GM23338 (cell line): ENCODE measurements at regions not wholly inside any gene's neighbourhood (a gene's known extent, or its start where the extent isn't known, plus 50 kb on each side); places are given as distances from the start of the nearest gene placed in this dataset.
A peak's percentile ranks its signal among the peaks of the same experiment; 100 is the strongest.

ENCODE experiments used
- ATAC-seq: fragments of 200-7000 bp; cut with Tn5 transposase; 3 replicates; pipeline ENCODE4 v1.9.1; 2020
- DNase-seq: peaks from one replicate; pipeline ENCODE4 v3.0.0-alpha.2; 2015; ENCODE audit warnings: low spot score
- H2AFZ ChIP-seq: fragments of 200-600 bp; sonication (generic); 2 replicates; pipeline ENCODE4 v1.8.0; 2016; ENCODE audit warnings: antibody characterized with exemption, mild to moderate bottlenecking, moderate library complexity
- H3F3A ChIP-seq: fragments of 200-600 bp; sonication (generic); replicated peaks from 2 replicates; pipeline ENCODE4 v1.8.0; 2017; ENCODE audit warnings: antibody characterized with exemption, mixed run types, low read depth
- H3K27ac ChIP-seq: fragments of 200-600 bp; sonication (generic); 2 replicates; pipeline ENCODE4 v1.6.1; 2016; ENCODE audit warnings: low read depth
- H3K27me3 ChIP-seq: fragments of 200-600 bp; sonication (generic); 2 replicates; pipeline ENCODE4 v1.8.0; 2016; ENCODE audit warnings: mild to moderate bottlenecking, mixed run types, moderate library complexity; ENCODE audit not compliant: insufficient read depth
- H3K36me3 ChIP-seq: fragments of 200-600 bp; sonication (generic); 2 replicates; pipeline ENCODE4 v1.8.0; 2016; ENCODE audit warnings: mild to moderate bottlenecking; ENCODE audit not compliant: insufficient read depth
- H3K4me1 ChIP-seq: fragments of 200-600 bp; sonication (generic); 2 replicates; pipeline ENCODE4 v1.8.0; 2016; ENCODE audit warnings: mild to moderate bottlenecking, moderate library complexity; ENCODE audit not compliant: insufficient read depth
- H3K4me2 ChIP-seq: fragments of 200-600 bp; sonication (generic); 2 replicates; pipeline ENCODE4 v1.7.1; 2017; ENCODE audit warnings: mixed run types
- H3K4me3 ChIP-seq: fragments of 200-600 bp; sonication (generic); 2 replicates; pipeline ENCODE4 v1.6.1; 2016; ENCODE audit warnings: mixed run types
- H3K79me2 ChIP-seq: fragments of 200-600 bp; sonication (generic); replicated peaks from 2 replicates; pipeline ENCODE4 v1.8.0; 2017; ENCODE audit warnings: mild to moderate bottlenecking; ENCODE audit not compliant: insufficient read depth
- H3K9me2 ChIP-seq: fragments of 200-600 bp; sonication (generic); 2 replicates; pipeline ENCODE4 v1.8.0; 2017; ENCODE audit not compliant: insufficient read depth
- H4K20me1 ChIP-seq: fragments of 200-600 bp; sonication (generic); replicated peaks from 2 replicates; pipeline ENCODE4 v1.8.0; 2017; ENCODE audit warnings: mild to moderate bottlenecking; ENCODE audit not compliant: insufficient read depth
- H3K27ac Mint-ChIP-seq: 2 replicates; pipeline ENCODE4 v1.8.0; 2020; ENCODE audit warnings: inconsistent platforms, mild to moderate bottlenecking, moderate library complexity, mixed read lengths
- H3K27me3 Mint-ChIP-seq: 3 replicates; pipeline ENCODE4 v1.8.0; 2022; ENCODE audit warnings: low read depth, mild to moderate bottlenecking, moderate library complexity, mixed read lengths, inconsistent platforms; ENCODE audit not compliant: insufficient read depth, poor library complexity
- H3K36me3 Mint-ChIP-seq: 3 replicates; pipeline ENCODE4 v1.8.0; 2021; ENCODE audit warnings: low read depth, mild to moderate bottlenecking, inconsistent platforms, moderate library complexity, mixed read lengths
- H3K4me1 Mint-ChIP-seq: 3 replicates; pipeline ENCODE4 v1.8.0; 2020; ENCODE audit warnings: mild to moderate bottlenecking, inconsistent platforms, mixed read lengths
- H3K4me3 Mint-ChIP-seq: 3 replicates; pipeline ENCODE4 v1.8.0; 2021; ENCODE audit warnings: moderate library complexity, mild to moderate bottlenecking, inconsistent platforms, mixed read lengths
- H3K9me3 Mint-ChIP-seq: 3 replicates; pipeline ENCODE4 v1.8.0; 2020; ENCODE audit warnings: moderate library complexity, mild to moderate bottlenecking, inconsistent platforms, mixed read lengths
- CTCF ChIP-seq, 2 experiments: fragments of 200-600 bp in 1 of 2; sonication (generic) in 1 of 2; conservative IDR thresholded peaks; 2 replicates each; pipeline versions ENCODE4 v1.5.1 to v1.6.1; 2016 to 2017; ENCODE audit warnings: antibody characterized with exemption in 2 of 2, low read depth in 2 of 2, mild to moderate bottlenecking in 2 of 2, moderate library complexity in 1 of 2
- ETS1 ChIP-seq: IDR thresholded peaks from 2 replicates; pipeline ENCODE4 v1.6.1; 2016; ENCODE audit warnings: antibody characterized with exemption
- EZH2 ChIP-seq: fragments of 200-600 bp; sonication (generic); IDR thresholded peaks from one replicate; pipeline ENCODE4 v1.8.0; 2017; ENCODE audit warnings: antibody characterized with exemption, mild to moderate bottlenecking, low read depth; ENCODE audit not compliant: unreplicated experiment
- EZH2phosphoT487 ChIP-seq: fragments of 200-600 bp; sonication (generic); IDR thresholded peaks from one replicate; pipeline ENCODE4 v1.8.1; 2018; ENCODE audit warnings: antibody characterized with exemption; ENCODE audit not compliant: unreplicated experiment
- JUNB ChIP-seq: IDR thresholded peaks from one replicate; pipeline ENCODE4 v1.6.1; 2016; ENCODE audit warnings: antibody characterized with exemption; ENCODE audit not compliant: unreplicated experiment
- NANOG ChIP-seq: IDR thresholded peaks from 2 replicates; pipeline ENCODE4 v1.6.1; 2016; ENCODE audit warnings: antibody characterized with exemption, borderline replicate concordance
- POLR2AphosphoS5 ChIP-seq: IDR thresholded peaks from 2 replicates; pipeline ENCODE4 v1.6.1; 2016; ENCODE audit warnings: antibody characterized with exemption, low read depth
- STAT1 ChIP-seq: IDR thresholded peaks from one replicate; pipeline ENCODE4 v1.6.1; 2016; ENCODE audit warnings: antibody characterized with exemption; ENCODE audit not compliant: unreplicated experiment
- ZNF114 ChIP-seq: fragments of 250-450 bp; sonication (Bioruptor Pico); IDR thresholded peaks from 2 replicates; pipeline ENCODE4 v1.5.0; 2020; ENCODE audit warnings: mild to moderate bottlenecking, moderate library complexity
- ZNF331 ChIP-seq: fragments of 250-450 bp; sonication (Bioruptor Pico); IDR thresholded peaks from 2 replicates; pipeline ENCODE4 v1.5.0; 2020; ENCODE audit warnings: low read depth, mild to moderate bottlenecking, moderate library complexity
- TF ChIP-seq, protein P1 (sequence below): IDR thresholded peaks from one replicate; pipeline ENCODE4 v1.6.1; 2018; ENCODE audit warnings: antibody characterized with exemption; ENCODE audit not compliant: unreplicated experiment

DNA sequence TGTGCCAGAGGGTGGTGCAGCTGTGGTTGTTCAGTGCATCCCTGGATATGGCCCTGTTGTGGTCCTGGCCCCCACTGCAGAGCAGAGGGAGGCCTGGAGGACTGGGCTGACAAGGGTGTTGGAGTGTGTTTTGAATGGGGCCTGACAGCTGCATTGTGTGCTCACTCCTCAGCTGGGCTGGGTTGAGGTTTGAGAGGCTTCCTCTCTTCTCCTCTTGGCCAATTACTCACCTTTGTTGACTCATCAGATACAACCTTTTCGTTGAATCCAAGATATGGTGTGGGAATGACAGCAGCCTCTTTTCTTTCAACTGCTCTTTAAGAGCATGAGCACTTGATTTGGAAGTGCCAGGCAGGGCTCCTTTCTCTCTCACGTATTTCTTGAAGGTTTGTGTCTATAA is 228.5 kb upstream of the COBL start:
- no peak overlapping the region for H2AFZ ChIP-seq

GRCh38 chr7:51543801-51544553 is 227.4 kb upstream of the COBL start:
- no peaks in the 10 kb centered on the region for H3F3A ChIP-seq
- ATAC-seq: no peak
- no peak overlapping the region for H3K4me3 Mint-ChIP-seq
- no peak for DNase-seq
- H3K79me2 ChIP-seq: no peaks in the 10 kb centered on the region
- no peaks in the 10 kb centered on the region for H3K36me3 Mint-ChIP-seq
- no peaks in the 10 kb centered on the region for H3K4me1 ChIP-seq
- peaks cover 3% of the 10 kb centered on the region for H3K27me3 Mint-ChIP-seq
- no peaks in the 10 kb centered on the region for H3K4me1 Mint-ChIP-seq
- H3K4me3 ChIP-seq: no peak overlapping the region
- no peak overlapping the region for H3K4me2 ChIP-seq
- H4K20me1 ChIP-seq: no peaks in the 10 kb centered on the region
- H3K27me3 ChIP-seq: no peaks in the 10 kb centered on the region
- no peaks in the 10 kb centered on the region for H3K36me3 ChIP-seq
- H3K9me2 ChIP-seq: peaks cover 8% of the 10 kb centered on the region
- no peak overlapping the region for H3K27ac ChIP-seq
- peak overlapping the region; percentile 56; the same call in 1 of the 2 replicates for H2AFZ ChIP-seq
- peaks cover 7% of the 10 kb centered on the region; the same call in 2 of the 3 replicates for H3K9me3 Mint-ChIP-seq
- H3K27ac Mint-ChIP-seq: no peak overlapping the region
- TF ChIP-seq EZH2 (no peak), STAT1 (no peak), ZNF331 (CRISPR knock-in tag) (no peak), EZH2phosphoT487 (no peak), POLR2AphosphoS5 (no peak), CTCF (conservative IDR thresholded peaks at IDR 0.05; ENCODE audit: low read depth in 2 of 2) (no peak), ZNF114 (CRISPR knock-in tag) (no peak)
- TF ChIP-seq, protein P1, sequence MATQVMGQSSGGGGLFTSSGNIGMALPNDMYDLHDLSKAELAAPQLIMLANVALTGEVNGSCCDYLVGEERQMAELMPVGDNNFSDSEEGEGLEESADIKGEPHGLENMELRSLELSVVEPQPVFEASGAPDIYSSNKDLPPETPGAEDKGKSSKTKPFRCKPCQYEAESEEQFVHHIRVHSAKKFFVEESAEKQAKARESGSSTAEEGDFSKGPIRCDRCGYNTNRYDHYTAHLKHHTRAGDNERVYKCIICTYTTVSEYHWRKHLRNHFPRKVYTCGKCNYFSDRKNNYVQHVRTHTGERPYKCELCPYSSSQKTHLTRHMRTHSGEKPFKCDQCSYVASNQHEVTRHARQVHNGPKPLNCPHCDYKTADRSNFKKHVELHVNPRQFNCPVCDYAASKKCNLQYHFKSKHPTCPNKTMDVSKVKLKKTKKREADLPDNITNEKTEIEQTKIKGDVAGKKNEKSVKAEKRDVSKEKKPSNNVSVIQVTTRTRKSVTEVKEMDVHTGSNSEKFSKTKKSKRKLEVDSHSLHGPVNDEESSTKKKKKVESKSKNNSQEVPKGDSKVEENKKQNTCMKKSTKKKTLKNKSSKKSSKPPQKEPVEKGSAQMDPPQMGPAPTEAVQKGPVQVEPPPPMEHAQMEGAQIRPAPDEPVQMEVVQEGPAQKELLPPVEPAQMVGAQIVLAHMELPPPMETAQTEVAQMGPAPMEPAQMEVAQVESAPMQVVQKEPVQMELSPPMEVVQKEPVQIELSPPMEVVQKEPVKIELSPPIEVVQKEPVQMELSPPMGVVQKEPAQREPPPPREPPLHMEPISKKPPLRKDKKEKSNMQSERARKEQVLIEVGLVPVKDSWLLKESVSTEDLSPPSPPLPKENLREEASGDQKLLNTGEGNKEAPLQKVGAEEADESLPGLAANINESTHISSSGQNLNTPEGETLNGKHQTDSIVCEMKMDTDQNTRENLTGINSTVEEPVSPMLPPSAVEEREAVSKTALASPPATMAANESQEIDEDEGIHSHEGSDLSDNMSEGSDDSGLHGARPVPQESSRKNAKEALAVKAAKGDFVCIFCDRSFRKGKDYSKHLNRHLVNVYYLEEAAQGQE: no peak

More for the DNA sequence above, 228.5 kb upstream of the COBL start:
- no peaks in the 10 kb centered on the region for H3K36me3 ChIP-seq
- no peaks in the 10 kb centered on the region for H3F3A ChIP-seq
- Mint-ChIP-seq H3K4me1 (no peaks in the 10 kb centered on the region), H3K36me3 (no peaks in the 10 kb centered on the region), H3K4me3 (no peak overlapping the region), H3K27ac (no peak overlapping the region), H3K9me3 (peaks cover 7% of the 10 kb centered on the region), H3K27me3 (peaks cover 3% of the 10 kb centered on the region)
- DNase-seq (no peak), ATAC-seq (no peak)
- H3K27ac ChIP-seq: no peak overlapping the region
- no peak overlapping the region for H3K4me2 ChIP-seq
- no peak for TF ChIP-seq ETS1
- no peak for TF ChIP-seq ZNF114 (CRISPR knock-in tag)
- TF ChIP-seq NANOG: no peak
- TF ChIP-seq JUNB: no peak
- no peaks in the 10 kb centered on the region for H3K79me2 ChIP-seq
- H3K9me2 ChIP-seq: peaks cover 10% of the 10 kb centered on the region
- H4K20me1 ChIP-seq: no peaks in the 10 kb centered on the region
- H3K27me3 ChIP-seq: no peaks in the 10 kb centered on the region
- H3K4me3 ChIP-seq: no peak overlapping the region
- no peaks in the 10 kb centered on the region for H3K4me1 ChIP-seq
